WERI-Rb-1 (cell line): ENCODE measurements at regions not wholly inside any gene's neighbourhood (a gene's known extent, or its start where the extent isn't known, plus 50 kb on each side); places are given as distances from the start of the nearest gene placed in this dataset.

ENCODE experiments used
- DNase-seq: peaks from one replicate; pipeline ENCODE4 v3.0.0-alpha.2; 2020
- H3K27ac ChIP-seq: fragments of 250-450 bp; sonication (Bioruptor Pico); 2 replicates; pipeline ENCODE4 v1.5.1; 2020; ENCODE audit warnings: mild to moderate bottlenecking, moderate library complexity
- H3K27me3 ChIP-seq: fragments of 250-450 bp; sonication (Bioruptor Pico); 2 replicates; pipeline ENCODE4 v1.5.1; 2021; ENCODE audit warnings: mild to moderate bottlenecking, low read depth, moderate library complexity; ENCODE audit not compliant: insufficient read depth, severe bottlenecking
- H3K36me3 ChIP-seq: fragments of 250-450 bp; sonication (Bioruptor Pico); 2 replicates; pipeline ENCODE4 v1.5.1; 2020; ENCODE audit warnings: mild to moderate bottlenecking, moderate library complexity
- H3K4me3 ChIP-seq: 2 replicates; pipeline ENCODE4 v1.5.1; 2011; ENCODE audit warnings: low read depth, mild to moderate bottlenecking, control low read depth, low read length
- H3K9me3 ChIP-seq: fragments of 250-450 bp; sonication (Bioruptor Pico); 2 replicates; pipeline ENCODE4 v1.5.1; 2021; ENCODE audit warnings: mild to moderate bottlenecking, moderate library complexity; ENCODE audit not compliant: severe bottlenecking
- CTCF ChIP-seq: IDR thresholded peaks from 2 replicates; pipeline ENCODE4 v1.5.1; 2011; ENCODE audit warnings: low read depth, mild to moderate bottlenecking, control low read depth, inconsistent platforms, low read length

GRCh38 chr7:108947526-108947925, 377.9 kb downstream of the DNAJB9 start:
- Histone ChIP-seq H3K27ac (no peak overlapping the region), H3K4me3 (no peak overlapping the region), H3K27me3 (no peaks in the 10 kb centered on the region), H3K9me3 (peaks cover 10% of the 10 kb centered on the region), H3K36me3 (no peaks in the 10 kb centered on the region)
- no peak for DNase-seq
- TF ChIP-seq CTCF = no peak

DNA sequence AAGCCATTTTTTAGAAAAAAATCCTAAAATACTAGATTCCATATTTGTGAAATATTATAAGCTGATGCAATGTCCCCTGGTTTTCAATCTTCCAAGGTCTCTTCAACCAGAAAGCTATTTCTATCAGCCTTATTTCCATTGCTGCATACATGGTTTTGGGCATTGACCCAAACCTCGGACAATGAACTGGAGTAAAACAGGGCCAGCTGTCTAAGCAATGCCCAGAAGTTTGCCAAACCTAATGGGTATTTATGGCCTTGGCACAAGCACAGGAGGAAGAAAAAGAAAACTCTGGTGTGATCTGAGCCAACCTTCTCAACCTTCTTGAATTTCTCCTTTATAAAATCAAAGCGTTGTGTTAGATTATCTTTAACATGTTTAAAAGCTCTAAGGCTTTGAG, 402.3 kb downstream of the DNAJB9 start:
- no peak overlapping the region for H3K27ac ChIP-seq
- no peaks in the 10 kb centered on the region for H3K36me3 ChIP-seq
- no peaks in the 10 kb centered on the region for H3K27me3 ChIP-seq
- DNase-seq = no peak
- no peak for TF ChIP-seq CTCF
- no peaks in the 10 kb centered on the region for H3K9me3 ChIP-seq
- no peak overlapping the region for H3K4me3 ChIP-seq

DNA sequence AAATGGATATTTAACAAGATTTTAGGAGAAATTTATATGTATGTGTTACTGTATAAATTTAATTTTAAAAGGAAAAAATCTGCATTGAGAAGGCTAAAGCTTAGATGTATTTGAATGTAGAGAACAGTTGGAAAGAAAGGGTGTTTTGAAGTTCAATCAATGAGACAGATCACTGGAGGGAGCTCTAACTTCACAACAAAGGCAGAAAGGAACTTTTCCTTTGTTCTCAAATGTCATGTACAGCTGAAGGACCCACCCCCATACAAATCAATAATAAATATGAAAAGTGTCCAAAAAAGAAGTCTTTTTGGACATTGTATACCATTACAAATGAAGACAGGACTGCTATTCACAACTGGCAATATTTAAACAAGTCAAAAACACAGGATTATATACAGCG, 403.4 kb downstream of the DNAJB9 start:
- peak; percentile 53 for TF ChIP-seq CTCF
- Histone ChIP-seq H3K27ac (no peak overlapping the region), H3K36me3 (no peaks in the 10 kb centered on the region), H3K4me3 (no peak overlapping the region), H3K27me3 (no peaks in the 10 kb centered on the region), H3K9me3 (no peaks in the 10 kb centered on the region)
- DNase-seq = no peak

DNA sequence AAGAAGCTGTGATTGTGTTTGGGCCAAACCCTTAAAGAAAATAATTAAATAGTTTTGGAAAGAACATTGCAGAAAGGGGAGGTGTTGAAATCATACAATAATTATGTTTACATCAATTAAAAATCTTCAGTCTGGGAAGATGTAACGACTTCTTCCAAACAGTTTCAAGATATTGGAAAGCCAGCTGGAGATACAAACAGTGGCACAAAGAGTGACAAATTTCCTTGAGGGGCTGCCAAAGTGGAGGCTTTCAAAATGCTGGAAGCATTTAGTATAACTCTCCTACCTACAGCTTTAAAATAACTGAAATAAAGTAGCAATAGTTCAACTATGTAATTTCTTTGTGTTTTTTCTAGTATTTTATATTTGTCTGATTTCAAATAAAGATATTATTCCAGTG, 405.0 kb downstream of the DNAJB9 start:
- H3K27ac ChIP-seq = no peak overlapping the region
- H3K27me3 ChIP-seq = no peaks in the 10 kb centered on the region
- no peak for DNase-seq
- H3K9me3 ChIP-seq = no peaks in the 10 kb centered on the region
- no peak for TF ChIP-seq CTCF
- H3K4me3 ChIP-seq = no peak overlapping the region
- no peaks in the 10 kb centered on the region for H3K36me3 ChIP-seq

DNA sequence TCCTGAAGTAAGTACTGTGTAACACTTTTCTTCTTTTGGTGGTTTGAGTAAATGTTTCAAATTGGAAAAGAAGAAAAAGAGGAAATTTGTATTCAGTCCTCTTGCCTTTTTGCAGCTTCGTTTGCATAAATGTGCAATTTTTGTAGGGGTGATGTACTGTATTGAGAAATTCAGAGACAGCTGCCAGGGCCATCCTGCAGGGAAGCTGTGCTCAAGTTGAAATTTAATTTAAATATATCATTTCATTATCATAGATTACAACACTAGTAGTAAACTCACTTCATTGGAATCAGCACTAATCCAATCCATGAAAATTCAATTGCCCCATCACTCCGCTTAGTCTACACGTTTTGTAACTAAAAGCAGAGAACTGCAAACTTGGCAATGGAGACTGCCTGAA, 415.4 kb downstream of the DNAJB9 start:
- no peaks in the 10 kb centered on the region for H3K9me3 ChIP-seq
- no peak overlapping the region for H3K4me3 ChIP-seq
- H3K27me3 ChIP-seq = no peaks in the 10 kb centered on the region
- H3K27ac ChIP-seq = no peak overlapping the region
- TF ChIP-seq CTCF = no peak
- no peak for DNase-seq
- H3K36me3 ChIP-seq = no peaks in the 10 kb centered on the region

- no peak for TF ChIP-seq CTCF
- Histone ChIP-seq H3K27ac (no peak overlapping the region), H3K9me3 (no peaks in the 10 kb centered on the region), H3K27me3 (no peaks in the 10 kb centered on the region), H3K4me3 (no peak overlapping the region), H3K36me3 (no peaks in the 10 kb centered on the region)
- DNase-seq = no peak
These were observed 419.6 kb downstream of the DNAJB9 start for GRCh38 chr7:108989319-108989718.
